Esophagus muscularis mucosa (tissue), 3 donors: ENCODE measurements at regions not wholly inside any gene's neighbourhood (a gene's known extent, or its start where the extent isn't known, plus 50 kb on each side); places are given as distances from the start of the nearest gene placed in this dataset.

Experiments used
- POLR2A ChIP-seq: fragments of 450-650 bp; IDR thresholded peaks from one replicate; pipeline ENCODE4 v1.6.1; 2017; ENCODE audit warnings: antibody characterized with exemption, moderate library complexity, mild to moderate bottlenecking, low read depth
- TF ChIP-seq, protein P1 (sequence below), 3 experiments: fragments of 200-600 bp in 2 of 3; fragments of 450-650 bp in 1 of 3; sonication (generic) in 2 of 3; IDR thresholded peaks; one replicate each; pipeline ENCODE4 v1.5.1; 2017 to 2019; ENCODE audit warnings: antibody characterized with exemption in 3 of 3, mild to moderate bottlenecking in 2 of 3, moderate library complexity in 1 of 3

GRCh38 chr7:152956006-152956405, 196.5 kb downstream of the ACTR3B start:
- TF ChIP-seq, protein P1, sequence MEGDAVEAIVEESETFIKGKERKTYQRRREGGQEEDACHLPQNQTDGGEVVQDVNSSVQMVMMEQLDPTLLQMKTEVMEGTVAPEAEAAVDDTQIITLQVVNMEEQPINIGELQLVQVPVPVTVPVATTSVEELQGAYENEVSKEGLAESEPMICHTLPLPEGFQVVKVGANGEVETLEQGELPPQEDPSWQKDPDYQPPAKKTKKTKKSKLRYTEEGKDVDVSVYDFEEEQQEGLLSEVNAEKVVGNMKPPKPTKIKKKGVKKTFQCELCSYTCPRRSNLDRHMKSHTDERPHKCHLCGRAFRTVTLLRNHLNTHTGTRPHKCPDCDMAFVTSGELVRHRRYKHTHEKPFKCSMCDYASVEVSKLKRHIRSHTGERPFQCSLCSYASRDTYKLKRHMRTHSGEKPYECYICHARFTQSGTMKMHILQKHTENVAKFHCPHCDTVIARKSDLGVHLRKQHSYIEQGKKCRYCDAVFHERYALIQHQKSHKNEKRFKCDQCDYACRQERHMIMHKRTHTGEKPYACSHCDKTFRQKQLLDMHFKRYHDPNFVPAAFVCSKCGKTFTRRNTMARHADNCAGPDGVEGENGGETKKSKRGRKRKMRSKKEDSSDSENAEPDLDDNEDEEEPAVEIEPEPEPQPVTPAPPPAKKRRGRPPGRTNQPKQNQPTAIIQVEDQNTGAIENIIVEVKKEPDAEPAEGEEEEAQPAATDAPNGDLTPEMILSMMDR (IDR thresholded peaks at IDR 0.05) = no peak
- TF ChIP-seq POLR2A = no peak
